HG02840 (cell line): ENCODE measurements at regions not wholly inside any gene's neighbourhood (a gene's known extent, or its start where the extent isn't known, plus 50 kb on each side); places are given as distances from the start of the nearest gene placed in this dataset.

ENCODE experiments used
- ATAC-seq: cut with Tn5 transposase; IDR thresholded peaks from one replicate; pipeline ENCODE4 v1.9.1; 2021; ENCODE audit warnings: mild to moderate bottlenecking, moderate library complexity, moderate number of reproducible peaks; ENCODE audit not compliant: unreplicated experiment, low FRiP score

GRCh38 chr4:173934933-173935620 is 348.4 kb downstream of the FBXO8 start:
- no peak for ATAC-seq

GRCh38 chr4:173934201-173934600 is 349.3 kb downstream of the FBXO8 start:
- ATAC-seq = no peak

GRCh38 chr4:173932701-173933100 is 350.8 kb downstream of the FBXO8 start:
- no peak for ATAC-seq

- ATAC-seq = no peak
These were observed 353.0 kb downstream of the FBXO8 start for GRCh38 chr4:173930329-173930967.

- ATAC-seq = no peak
These were observed 353.5 kb downstream of the FBXO8 start for GRCh38 chr4:173929921-173930320.

- no peak for ATAC-seq
These were observed 358.9 kb downstream of the FBXO8 start for GRCh38 chr4:173924561-173924960.

GRCh38 chr4:173919861-173920260 is 363.6 kb downstream of the FBXO8 start:
- no peak for ATAC-seq

- ATAC-seq = no peak
These were observed 364.3 kb downstream of the FBXO8 start for GRCh38 chr4:173919196-173919595.

- no peak for ATAC-seq
These were observed 366.1 kb downstream of the FBXO8 start for GRCh38 chr4:173917255-173917960.

- ATAC-seq = no peak
These were observed 370.0 kb downstream of the FBXO8 start for GRCh38 chr4:173913496-173913895.

GRCh38 chr4:173912384-173912783 is 371.1 kb downstream of the FBXO8 start:
- ATAC-seq = no peak

GRCh38 chr4:173910891-173911290 is 372.6 kb downstream of the FBXO8 start:
- no peak for ATAC-seq

GRCh38 chr4:173909294-173909693 is 374.2 kb downstream of the FBXO8 start:
- ATAC-seq = no peak

GRCh38 chr4:173899813-173900212 is 369.8 kb upstream of the HAND2 start:
- ATAC-seq = no peak

- ATAC-seq = no peak
These were observed 361.0 kb upstream of the HAND2 start for GRCh38 chr4:173891072-173891471.

GRCh38 chr4:173883821-173884220 is 353.8 kb upstream of the HAND2 start:
- ATAC-seq = no peak

- no peak for ATAC-seq
These were observed 350.9 kb upstream of the HAND2 start for GRCh38 chr4:173880897-173881296.

- no peak for ATAC-seq
These were observed 349.5 kb upstream of the HAND2 start for GRCh38 chr4:173879509-173879908.

- no peak for ATAC-seq
These were observed 348.7 kb upstream of the HAND2 start for GRCh38 chr4:173878701-173879100.

- no peak for ATAC-seq
These were observed 341.6 kb upstream of the HAND2 start for GRCh38 chr4:173871643-173872042.

- no peak for ATAC-seq
These were observed 336.4 kb upstream of the HAND2 start for GRCh38 chr4:173866322-173867026.
